ENCODE measurements at regions not wholly inside any gene's neighbourhood (a gene's known extent, or its start where the extent isn't known, plus 50 kb on each side); places are given as distances from the start of the nearest gene placed in this dataset.
"Not testable (repeated sequence)": the region's sequence is repeated elsewhere in the genome, so short reads cannot be mapped to it uniquely, and the experiment has no call there.

DNA sequence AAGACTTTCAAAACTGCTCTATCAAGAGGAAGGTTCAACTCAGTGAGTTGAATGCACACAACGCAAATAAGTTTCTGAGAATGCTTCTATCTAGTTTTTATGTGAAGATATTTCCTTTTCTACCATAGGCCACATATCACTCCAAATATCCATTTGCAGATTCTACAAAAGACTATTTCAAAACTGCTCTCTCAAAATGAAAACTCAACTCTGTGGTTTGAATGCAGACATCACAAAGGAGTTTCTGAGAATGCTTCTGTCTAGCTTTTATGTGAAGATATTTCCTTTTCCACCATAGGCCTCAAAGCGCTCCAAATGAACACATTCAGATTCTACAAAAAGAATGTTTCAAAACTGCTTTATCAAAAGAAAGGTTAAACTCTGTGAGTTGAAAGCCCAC, 1093.1 kb upstream of the DEFB115 start:
- intact Hi-C loops (cut with DNase I; ENCODE audit: low total_unique reads); H3K36me3 ChIP-seq; H3K27ac ChIP-seq; H3K9me3 ChIP-seq; DNase-seq (ENCODE audit: low spot score in 2 of 2); H3K27me3 ChIP-seq; H3K4me3 ChIP-seq; H3K4me1 ChIP-seq: not testable (repeated sequence)

DNA sequence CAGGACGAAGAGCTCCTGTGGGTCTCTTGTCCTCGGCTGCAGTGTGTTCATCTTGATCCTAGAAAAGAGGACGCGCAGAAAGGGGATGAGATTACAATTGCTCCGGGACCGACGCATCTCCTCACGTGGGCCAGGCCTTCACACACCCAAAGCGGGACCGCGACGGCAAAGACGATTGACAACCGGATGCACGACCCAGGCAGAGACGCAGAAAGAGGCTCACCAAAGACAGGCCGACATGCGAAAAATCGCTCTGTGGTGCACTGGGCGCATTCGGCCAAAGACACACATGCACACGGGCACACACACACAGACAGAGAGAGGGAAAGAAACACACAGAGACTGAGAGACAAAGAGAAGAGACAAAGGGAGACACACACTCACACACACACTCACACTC, 1089.9 kb upstream of the DEFB115 start:
- no peak for DNase-seq (ENCODE audit: low spot score in 2 of 2)
- peaks cover 0 to 7% of the 10 kb centered on the region in 2 donors for H3K9me3 ChIP-seq
- no peaks in the 10 kb centered on the region for H3K4me1 ChIP-seq
- no peaks in the 10 kb centered on the region for H3K27me3 ChIP-seq
- intact Hi-C loops (cut with DNase I; ENCODE audit: low total_unique reads): no loop called here
- TF ChIP-seq POLR2A (IDR thresholded peaks at IDR 0.05) (no peak), POLR2AphosphoS5 (IDR thresholded peaks at IDR 0.05) (no peak)
- TF ChIP-seq, protein P1, sequence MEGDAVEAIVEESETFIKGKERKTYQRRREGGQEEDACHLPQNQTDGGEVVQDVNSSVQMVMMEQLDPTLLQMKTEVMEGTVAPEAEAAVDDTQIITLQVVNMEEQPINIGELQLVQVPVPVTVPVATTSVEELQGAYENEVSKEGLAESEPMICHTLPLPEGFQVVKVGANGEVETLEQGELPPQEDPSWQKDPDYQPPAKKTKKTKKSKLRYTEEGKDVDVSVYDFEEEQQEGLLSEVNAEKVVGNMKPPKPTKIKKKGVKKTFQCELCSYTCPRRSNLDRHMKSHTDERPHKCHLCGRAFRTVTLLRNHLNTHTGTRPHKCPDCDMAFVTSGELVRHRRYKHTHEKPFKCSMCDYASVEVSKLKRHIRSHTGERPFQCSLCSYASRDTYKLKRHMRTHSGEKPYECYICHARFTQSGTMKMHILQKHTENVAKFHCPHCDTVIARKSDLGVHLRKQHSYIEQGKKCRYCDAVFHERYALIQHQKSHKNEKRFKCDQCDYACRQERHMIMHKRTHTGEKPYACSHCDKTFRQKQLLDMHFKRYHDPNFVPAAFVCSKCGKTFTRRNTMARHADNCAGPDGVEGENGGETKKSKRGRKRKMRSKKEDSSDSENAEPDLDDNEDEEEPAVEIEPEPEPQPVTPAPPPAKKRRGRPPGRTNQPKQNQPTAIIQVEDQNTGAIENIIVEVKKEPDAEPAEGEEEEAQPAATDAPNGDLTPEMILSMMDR (IDR thresholded peaks at IDR 0.05): no peak
- H3K27ac ChIP-seq: no peak overlapping the region
- no peaks in the 10 kb centered on the region for H3K36me3 ChIP-seq
- no peak overlapping the region for H3K4me3 ChIP-seq

DNA sequence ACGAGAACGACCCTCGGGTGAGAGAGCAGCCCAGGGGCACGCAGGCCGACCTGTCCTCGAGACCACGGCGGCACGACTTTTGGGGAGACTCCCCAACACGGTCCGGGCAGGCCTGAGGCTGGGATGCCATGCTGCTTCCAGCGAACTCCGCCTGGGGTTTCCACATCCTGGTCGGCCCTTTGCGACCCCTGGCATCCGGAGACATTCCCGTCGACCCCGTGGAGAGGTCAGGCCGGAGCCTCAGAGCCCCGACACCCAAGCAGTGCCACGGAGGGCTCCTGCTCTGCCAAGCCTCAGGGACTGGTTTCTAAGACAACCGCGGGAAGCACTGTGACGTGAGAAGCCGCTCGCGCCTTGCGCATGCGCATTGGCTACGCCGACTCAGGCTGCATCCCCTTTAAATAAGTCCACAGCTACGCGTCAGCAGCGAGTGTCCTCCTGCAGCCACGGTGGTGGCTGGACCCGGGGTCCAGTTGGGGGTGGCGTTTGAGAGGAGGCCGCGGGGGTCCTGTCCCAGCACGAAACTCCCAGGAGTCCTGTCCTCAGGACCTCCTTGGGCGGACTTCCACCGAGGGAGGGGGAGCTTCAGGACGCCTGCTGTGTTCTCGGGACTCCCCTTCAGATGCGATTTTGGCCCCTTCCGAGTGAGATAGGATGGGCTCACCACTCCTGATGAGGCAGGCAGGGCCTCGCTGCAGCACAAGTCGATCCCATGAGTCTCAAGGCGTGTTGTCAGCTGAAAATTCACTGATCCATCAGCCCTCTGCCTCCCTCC, 1089.3 kb upstream of the DEFB115 start:
- no peak for DNase-seq (ENCODE audit: low spot score in 2 of 2)
- no peaks in the 10 kb centered on the region for H3K36me3 ChIP-seq
- H3K9me3 ChIP-seq: peaks cover 0 to 7% of the 10 kb centered on the region in 2 donors
- H3K4me3 ChIP-seq: no peak overlapping the region
- H3K27me3 ChIP-seq: no peaks in the 10 kb centered on the region
- no peak overlapping the region for H3K27ac ChIP-seq
- intact Hi-C loops (cut with DNase I; ENCODE audit: low total_unique reads): no loop called here
- no peaks in the 10 kb centered on the region for H3K4me1 ChIP-seq
- TF ChIP-seq POLR2A (IDR thresholded peaks at IDR 0.05) (no peak), POLR2AphosphoS5 (IDR thresholded peaks at IDR 0.05) (no peak)
- TF ChIP-seq, protein P1 (IDR thresholded peaks at IDR 0.05): no peak

DNA sequence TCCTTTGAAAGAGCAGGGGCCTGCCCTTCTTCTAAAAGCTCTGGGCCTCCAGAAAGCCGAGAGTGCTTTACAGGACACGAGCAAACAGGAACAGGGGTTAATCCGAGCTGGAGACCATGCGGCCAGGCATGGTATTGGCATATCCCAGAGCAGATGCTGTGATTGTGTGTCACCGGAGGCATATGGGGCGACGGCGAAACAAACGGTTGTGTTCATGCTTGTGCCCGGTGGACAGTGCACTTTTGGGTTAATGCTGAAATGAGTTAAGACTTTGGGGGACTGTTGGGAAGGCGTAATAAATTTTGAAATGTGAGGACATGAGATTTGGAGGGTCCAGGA, 1088.7 kb upstream of the DEFB115 start:
- Histone ChIP-seq H3K27ac (no peak overlapping the region), H3K4me3 (no peak overlapping the region), H3K27me3 (no peaks in the 10 kb centered on the region), H3K36me3 (no peaks in the 10 kb centered on the region), H3K4me1 (no peaks in the 10 kb centered on the region), H3K9me3 (peaks cover 0 to 7% of the 10 kb centered on the region in 2 donors)
- intact Hi-C loops (cut with DNase I; ENCODE audit: low total_unique reads): no loop called here
- TF ChIP-seq, protein P1 (IDR thresholded peaks at IDR 0.05): no peak
- TF ChIP-seq POLR2A (IDR thresholded peaks at IDR 0.05): no peak
- no peak for TF ChIP-seq POLR2AphosphoS5 (IDR thresholded peaks at IDR 0.05)
- no peak for DNase-seq (ENCODE audit: low spot score in 2 of 2)

DNA sequence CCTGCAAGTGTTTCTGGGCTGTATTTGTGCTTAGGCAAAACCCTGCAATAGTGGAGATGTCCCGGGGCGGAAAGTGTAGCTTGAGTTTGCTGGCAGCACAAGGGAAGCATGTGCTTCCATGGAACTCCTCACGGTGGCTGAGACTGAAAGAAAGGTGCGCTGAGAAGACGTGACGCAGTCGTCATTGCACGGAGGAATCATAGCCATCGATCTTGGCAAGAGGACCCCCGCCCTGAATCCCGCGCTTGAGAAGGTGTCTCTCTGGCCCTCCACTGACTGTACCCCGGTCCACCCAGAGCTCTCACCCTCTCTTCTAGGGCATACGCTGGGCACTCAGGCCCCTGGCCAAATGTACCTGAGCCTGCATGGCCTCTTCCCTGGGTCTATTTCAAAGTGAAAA, 1081.8 kb upstream of the DEFB115 start:
- Histone ChIP-seq H3K4me1 (no peaks in the 10 kb centered on the region), H3K4me3 (no peak overlapping the region), H3K27ac (no peak overlapping the region), H3K36me3 (no peaks in the 10 kb centered on the region), H3K9me3 (no peaks in the 10 kb centered on the region), H3K27me3 (no peaks in the 10 kb centered on the region)
- TF ChIP-seq POLR2A (IDR thresholded peaks at IDR 0.05) (no peak), POLR2AphosphoS5 (IDR thresholded peaks at IDR 0.05) (no peak)
- TF ChIP-seq, protein P1 (IDR thresholded peaks at IDR 0.05): no peak
- DNase-seq (ENCODE audit: low spot score in 2 of 2): no peak
- intact Hi-C loops (cut with DNase I; ENCODE audit: low total_unique reads): no loop called here

DNA sequence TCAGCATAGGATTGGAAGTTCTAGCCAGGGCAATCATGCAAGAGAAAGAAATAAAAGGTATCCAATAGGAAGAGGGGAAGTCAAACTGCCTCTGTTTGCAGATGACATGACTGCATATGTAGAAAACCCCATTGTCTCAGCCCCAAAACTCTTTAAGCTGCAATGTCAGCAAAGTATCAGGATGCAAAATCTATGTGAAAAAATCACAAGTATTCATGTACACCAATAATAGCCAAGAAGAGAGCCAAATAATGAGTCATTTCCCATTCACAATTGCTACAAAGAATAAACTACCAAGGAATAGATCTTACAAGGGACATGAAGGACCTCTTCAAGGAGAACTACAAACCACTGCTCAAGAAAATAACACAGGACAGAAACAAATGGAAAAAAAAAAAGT, 1074.3 kb upstream of the DEFB115 start:
- H3K27me3 ChIP-seq; H3K36me3 ChIP-seq; DNase-seq (ENCODE audit: low spot score in 2 of 2); intact Hi-C loops (cut with DNase I; ENCODE audit: low total_unique reads); H3K4me1 ChIP-seq; H3K27ac ChIP-seq; H3K4me3 ChIP-seq; H3K9me3 ChIP-seq: not testable (repeated sequence)

DNA sequence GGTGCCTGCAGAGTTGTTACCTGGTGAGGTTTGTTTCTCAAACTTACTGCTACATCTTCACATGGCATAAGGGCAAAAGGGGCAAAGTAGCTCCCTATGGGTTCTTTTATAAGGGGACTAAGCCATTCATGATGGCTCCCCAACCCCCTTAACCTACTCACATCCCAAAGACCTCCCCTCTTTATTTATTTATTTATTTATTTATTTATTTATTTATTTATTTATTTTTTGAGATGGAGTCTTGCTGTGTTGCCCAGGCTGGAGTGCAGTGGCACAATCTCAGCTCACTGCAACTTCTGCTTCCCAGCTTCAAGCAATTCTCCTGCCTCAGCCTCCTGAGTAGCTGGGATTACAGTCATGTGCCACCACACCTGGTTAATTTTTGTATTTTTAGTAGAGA, 1065.7 kb upstream of the DEFB115 start:
- DNase-seq (ENCODE audit: low spot score in 2 of 2); H3K27me3 ChIP-seq; H3K9me3 ChIP-seq; intact Hi-C loops (cut with DNase I; ENCODE audit: low total_unique reads); H3K4me1 ChIP-seq; H3K27ac ChIP-seq; H3K36me3 ChIP-seq; H3K4me3 ChIP-seq: not testable (repeated sequence)

DNA sequence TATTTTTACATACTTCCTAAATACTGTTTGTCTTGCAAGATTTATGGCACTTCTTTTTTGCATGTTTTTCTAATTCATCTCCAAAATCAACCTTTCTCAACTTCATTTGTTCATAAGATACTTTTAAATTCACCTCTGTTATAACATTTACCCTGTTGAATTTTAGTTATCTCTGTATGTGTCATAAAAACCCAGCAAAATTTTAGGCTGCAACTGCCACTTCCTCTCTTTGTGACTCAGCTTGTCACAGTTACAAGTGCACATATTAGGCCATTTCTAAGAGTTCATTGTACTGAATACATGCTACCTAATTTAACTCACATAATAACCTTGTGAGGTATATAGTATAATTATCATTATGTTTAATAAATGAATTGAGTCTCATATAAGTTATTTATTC, 1023.0 kb upstream of the DEFB115 start:
- H3K27me3 ChIP-seq; DNase-seq (ENCODE audit: low spot score in 2 of 2); H3K9me3 ChIP-seq; H3K4me1 ChIP-seq; intact Hi-C loops (cut with DNase I; ENCODE audit: low total_unique reads); H3K27ac ChIP-seq; H3K4me3 ChIP-seq; H3K36me3 ChIP-seq: not testable (repeated sequence)

DNA sequence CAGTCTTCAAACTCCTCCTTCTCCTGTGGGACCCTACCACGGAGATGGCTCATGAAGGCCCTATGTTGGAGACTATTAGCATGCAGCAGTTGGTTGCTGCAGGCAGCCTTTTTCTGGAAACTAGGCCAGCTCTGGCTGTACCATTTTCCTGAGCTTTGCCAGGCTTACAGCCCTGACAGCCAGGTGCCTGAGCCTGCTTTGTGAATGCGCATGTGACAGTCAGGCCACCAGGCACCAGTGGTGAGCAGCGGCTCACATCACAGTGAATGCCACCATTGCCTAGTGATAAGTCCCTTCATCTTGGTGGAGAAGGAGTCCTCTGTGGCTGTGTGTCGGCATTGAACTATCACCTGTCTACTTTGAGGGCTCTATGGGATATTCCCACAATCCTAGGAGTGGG, 982.4 kb upstream of the DEFB115 start:
- H3K4me3 ChIP-seq; intact Hi-C loops (cut with DNase I; ENCODE audit: low total_unique reads); H3K27me3 ChIP-seq; H3K9me3 ChIP-seq; H3K36me3 ChIP-seq; H3K27ac ChIP-seq; H3K4me1 ChIP-seq; DNase-seq (ENCODE audit: low spot score in 2 of 2): not testable (repeated sequence)

All from breast epithelium (tissue), 4 donors.